ENCODE measurements at regions not wholly inside any gene's neighbourhood (a gene's known extent, or its start where the extent isn't known, plus 50 kb on each side); places are given as distances from the start of the nearest gene placed in this dataset.

- no peak for TF ChIP-seq POLR2A (IDR thresholded peaks at IDR 0.05)
- TF ChIP-seq, protein P1, sequence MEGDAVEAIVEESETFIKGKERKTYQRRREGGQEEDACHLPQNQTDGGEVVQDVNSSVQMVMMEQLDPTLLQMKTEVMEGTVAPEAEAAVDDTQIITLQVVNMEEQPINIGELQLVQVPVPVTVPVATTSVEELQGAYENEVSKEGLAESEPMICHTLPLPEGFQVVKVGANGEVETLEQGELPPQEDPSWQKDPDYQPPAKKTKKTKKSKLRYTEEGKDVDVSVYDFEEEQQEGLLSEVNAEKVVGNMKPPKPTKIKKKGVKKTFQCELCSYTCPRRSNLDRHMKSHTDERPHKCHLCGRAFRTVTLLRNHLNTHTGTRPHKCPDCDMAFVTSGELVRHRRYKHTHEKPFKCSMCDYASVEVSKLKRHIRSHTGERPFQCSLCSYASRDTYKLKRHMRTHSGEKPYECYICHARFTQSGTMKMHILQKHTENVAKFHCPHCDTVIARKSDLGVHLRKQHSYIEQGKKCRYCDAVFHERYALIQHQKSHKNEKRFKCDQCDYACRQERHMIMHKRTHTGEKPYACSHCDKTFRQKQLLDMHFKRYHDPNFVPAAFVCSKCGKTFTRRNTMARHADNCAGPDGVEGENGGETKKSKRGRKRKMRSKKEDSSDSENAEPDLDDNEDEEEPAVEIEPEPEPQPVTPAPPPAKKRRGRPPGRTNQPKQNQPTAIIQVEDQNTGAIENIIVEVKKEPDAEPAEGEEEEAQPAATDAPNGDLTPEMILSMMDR (IDR thresholded peaks at IDR 0.05): no peak
- intact Hi-C loops (cut with DNase I): no loop called here
- ATAC-seq (peak in 1 of 4 donors; percentile 31), DNase-seq (no peak)
- Histone ChIP-seq H3K27me3 (no peaks in the 10 kb centered on the region), H3K4me1 (no peaks in the 10 kb centered on the region), H3K4me3 (no peak overlapping the region), H3K27ac (no peak overlapping the region), H3K9me3 (no peaks in the 10 kb centered on the region), H3K36me3 (no peaks in the 10 kb centered on the region)
- no CpG with 5 or more reads among the region's 3 CpGs for WGBS (ENCODE audit: insufficient coverage, low coverage, low lambda C conversion rate, missing lambda C conversion rate)
Observed at GRCh38 chr2:53424902-53425301, 342.7 kb upstream of the CHAC2 start.

GRCh38 chr2:53423465-53423864 lies 344.1 kb upstream of the CHAC2 start:
- H3K9me3 ChIP-seq: no peaks in the 10 kb centered on the region
- H3K4me3 ChIP-seq: no peak overlapping the region
- H3K27ac ChIP-seq: no peak overlapping the region
- H3K4me1 ChIP-seq: no peaks in the 10 kb centered on the region
- TF ChIP-seq, protein P1 (IDR thresholded peaks at IDR 0.05): no peak
- no peak for TF ChIP-seq POLR2A (IDR thresholded peaks at IDR 0.05)
- intact Hi-C loops (cut with DNase I): no loop called here
- H3K27me3 ChIP-seq: no peaks in the 10 kb centered on the region
- no peak for ATAC-seq
- DNase-seq: no peak
- no CpG with 5 or more reads among the region's 3 CpGs for whole genome bisulfite sequencing (ENCODE audit: insufficient coverage, low coverage, low lambda C conversion rate, missing lambda C conversion rate)
- H3K36me3 ChIP-seq: no peaks in the 10 kb centered on the region

DNA sequence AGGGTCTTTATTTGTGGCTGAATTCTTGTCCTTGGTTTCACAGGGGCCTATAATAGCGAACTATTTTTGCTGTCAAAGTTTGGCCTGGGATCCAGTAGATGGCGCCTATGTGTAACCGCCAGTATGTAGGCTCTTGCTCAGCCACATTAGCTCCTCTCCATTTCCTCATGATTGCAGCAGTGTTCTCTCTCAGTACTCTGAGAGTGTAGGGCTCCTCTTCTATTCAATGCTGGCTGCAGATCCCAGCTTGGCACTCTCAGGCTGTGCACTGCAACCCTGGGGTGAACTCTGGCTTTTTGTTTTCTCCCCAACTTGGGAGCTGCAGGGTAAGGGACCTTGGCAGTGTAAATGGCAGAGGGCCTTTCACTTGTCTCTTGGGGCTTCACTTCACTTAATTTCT lies 344.6 kb upstream of the CHAC2 start:
- Histone ChIP-seq H3K9me3 (no peaks in the 10 kb centered on the region), H3K36me3 (no peaks in the 10 kb centered on the region), H3K4me1 (no peaks in the 10 kb centered on the region), H3K4me3 (no peak overlapping the region), H3K27ac (no peak overlapping the region), H3K27me3 (no peaks in the 10 kb centered on the region)
- DNase-seq (peak in 2 of 3 donors; percentile 25 to 53), ATAC-seq (peak; percentile 91 to 97 (median 92))
- intact Hi-C loops (cut with DNase I): no loop called here
- 11% methylated on average over 3 of the region's 3 CpGs for WGBS (ENCODE audit: insufficient coverage, low coverage, low lambda C conversion rate, missing lambda C conversion rate)
- TF ChIP-seq, protein P1 (IDR thresholded peaks at IDR 0.05): peak; percentile 52 to 66 (median 56)
- no peak for TF ChIP-seq POLR2A (IDR thresholded peaks at IDR 0.05)

DNA sequence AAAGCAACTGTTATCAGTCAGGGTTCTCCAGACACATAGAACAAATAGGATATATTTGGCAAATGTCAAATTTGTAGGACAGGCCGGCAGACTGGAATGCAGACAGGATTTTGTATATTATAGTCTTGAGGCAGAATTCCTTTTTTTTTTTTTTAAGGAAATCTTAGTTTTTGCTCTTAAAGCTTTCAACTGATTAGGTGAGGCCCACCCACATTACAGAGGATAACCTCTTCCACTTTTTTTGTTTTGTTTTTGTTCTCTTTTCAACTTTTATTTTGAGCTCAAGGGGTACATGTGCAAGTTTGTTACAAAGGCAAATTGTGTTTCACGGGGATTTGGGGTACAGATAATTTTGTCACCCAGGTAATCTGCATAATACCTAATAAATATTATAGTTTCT lies 350.2 kb upstream of the CHAC2 start:
- Histone ChIP-seq H3K27me3 (no peaks in the 10 kb centered on the region), H3K4me1 (no peaks in the 10 kb centered on the region), H3K36me3 (no peaks in the 10 kb centered on the region), H3K4me3 (no peak overlapping the region), H3K27ac (no peak overlapping the region), H3K9me3 (no peaks in the 10 kb centered on the region)
- 70% methylated on average over 2 of the region's 2 CpGs for WGBS (ENCODE audit: insufficient coverage, low coverage, low lambda C conversion rate, missing lambda C conversion rate)
- intact Hi-C loops (cut with DNase I): no loop called here
- DNase-seq: no peak
- ATAC-seq: no peak
- TF ChIP-seq, protein P1 (IDR thresholded peaks at IDR 0.05): no peak
- no peak for TF ChIP-seq POLR2A (IDR thresholded peaks at IDR 0.05)

All from right lobe of liver (tissue), 6 donors.